HG03196 (cell line): ENCODE measurements at regions not wholly inside any gene's neighbourhood (a gene's known extent, or its start where the extent isn't known, plus 50 kb on each side); places are given as distances from the start of the nearest gene placed in this dataset.
"Not testable (repeated sequence)": the region's sequence is repeated elsewhere in the genome, so short reads cannot be mapped to it uniquely, and the experiment has no call there.

ENCODE experiments used
- ATAC-seq: cut with Tn5 transposase; IDR thresholded peaks from one replicate; pipeline ENCODE4 v1.9.1; 2021; ENCODE audit not compliant: unreplicated experiment

DNA sequence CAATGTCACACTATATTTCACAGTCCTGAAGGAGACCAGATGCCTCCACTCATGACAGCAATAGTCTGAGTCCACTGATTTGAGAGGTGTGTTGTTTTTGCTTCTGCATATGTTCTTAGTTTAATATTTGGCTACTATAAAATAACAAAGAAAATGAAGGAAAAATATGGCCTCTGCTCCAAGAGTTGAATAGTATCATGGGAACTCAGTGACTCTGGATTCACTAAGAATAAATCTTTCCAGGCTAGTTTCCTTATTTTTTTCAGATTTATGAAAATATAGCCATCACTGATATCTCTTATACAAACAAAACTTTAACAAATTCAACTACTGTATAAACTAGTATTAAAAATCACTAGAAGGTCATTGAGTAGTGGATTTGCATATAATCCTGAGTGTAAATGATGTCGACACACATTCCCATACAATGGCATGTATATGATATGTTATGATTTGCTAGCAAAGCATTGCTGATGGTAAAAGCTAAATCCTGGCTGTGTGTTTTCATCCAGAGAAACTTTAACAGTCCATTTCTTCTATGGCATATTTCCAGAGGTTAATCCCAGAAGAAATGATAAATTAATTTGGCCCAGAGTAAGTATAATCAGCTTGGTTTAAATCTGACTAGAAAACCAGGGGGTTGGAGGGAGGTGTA lies 66.0 kb upstream of the VIPR2 start:
- no peak for ATAC-seq

DNA sequence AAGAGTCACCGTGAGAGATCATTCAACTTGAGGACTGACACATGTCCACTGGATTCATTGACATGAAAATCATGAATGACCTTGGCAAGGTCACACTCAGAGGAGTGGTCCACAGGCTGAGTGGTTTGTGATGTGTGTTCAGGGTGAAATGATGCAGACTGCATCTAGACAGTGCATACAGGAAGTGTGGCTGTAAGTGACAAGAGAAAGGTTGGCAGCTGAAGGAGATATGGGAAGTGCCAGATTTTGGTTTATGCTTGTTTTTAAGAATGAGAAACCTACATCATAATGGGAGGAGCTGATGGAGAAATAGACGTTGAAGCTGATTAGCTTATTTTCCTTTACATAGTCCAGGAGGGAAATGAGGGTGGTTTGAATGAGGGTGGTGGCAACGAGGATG lies 64.8 kb upstream of the VIPR2 start:
- ATAC-seq = no peak

DNA sequence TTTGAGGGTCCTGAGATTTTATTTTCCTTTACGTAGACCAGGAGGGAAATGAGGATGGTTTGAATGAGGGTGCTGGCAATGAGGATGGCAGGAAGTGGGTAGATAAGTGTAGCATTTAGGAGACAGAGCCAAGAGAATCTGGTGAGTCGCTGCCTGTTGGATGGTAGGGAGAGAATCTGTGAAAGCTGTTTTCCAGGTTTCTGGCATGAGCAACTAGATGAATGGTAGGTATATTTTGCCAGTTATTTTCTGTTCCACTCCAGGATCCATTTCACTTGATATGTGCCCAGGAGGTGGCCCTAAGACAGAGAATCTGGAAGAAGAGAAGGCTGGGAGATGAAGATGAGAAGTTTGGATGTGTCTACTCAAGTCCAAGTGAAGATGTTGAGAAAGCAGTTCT lies 63.3 kb upstream of the VIPR2 start:
- ATAC-seq = no peak

DNA sequence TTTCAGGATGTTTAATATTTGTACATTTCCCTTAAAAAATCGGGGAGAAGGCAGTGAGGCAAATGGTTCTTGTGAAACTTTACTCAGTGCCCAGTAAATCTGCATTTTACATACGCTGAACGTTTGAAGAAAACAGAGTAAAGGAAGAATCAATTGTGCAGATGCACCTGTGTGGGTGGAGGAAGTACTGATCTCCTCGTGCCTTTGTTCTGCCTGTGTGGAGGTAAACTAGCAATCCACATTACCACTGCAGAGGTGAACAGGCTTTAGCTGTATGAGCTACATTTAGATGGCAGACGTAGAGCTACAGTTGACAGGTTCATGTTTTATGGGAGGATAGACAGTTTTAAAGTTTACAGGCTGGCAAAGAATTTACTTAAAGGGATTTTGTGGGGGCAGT lies 62.7 kb upstream of the VIPR2 start:
- ATAC-seq = no peak

DNA sequence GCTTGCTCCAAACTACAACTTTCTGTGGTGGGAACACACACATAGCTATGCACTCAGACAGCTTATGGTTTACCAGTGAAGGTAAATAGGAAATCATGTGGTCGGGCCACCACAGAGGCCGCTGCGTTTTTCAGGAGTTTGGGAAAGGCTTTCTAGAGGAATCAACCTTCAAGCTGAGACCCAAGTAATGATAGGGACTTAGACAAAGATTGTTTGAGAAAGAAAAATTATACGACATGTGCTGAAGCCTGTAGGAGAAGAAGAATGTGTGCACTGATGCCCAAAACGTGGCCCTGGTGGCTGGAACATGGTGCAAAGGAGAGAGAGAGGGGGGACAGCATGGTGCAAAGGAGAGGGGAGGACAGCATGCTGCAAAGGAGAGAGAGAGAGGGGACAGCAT lies 61.2 kb upstream of the VIPR2 start:
- no peak for ATAC-seq

DNA sequence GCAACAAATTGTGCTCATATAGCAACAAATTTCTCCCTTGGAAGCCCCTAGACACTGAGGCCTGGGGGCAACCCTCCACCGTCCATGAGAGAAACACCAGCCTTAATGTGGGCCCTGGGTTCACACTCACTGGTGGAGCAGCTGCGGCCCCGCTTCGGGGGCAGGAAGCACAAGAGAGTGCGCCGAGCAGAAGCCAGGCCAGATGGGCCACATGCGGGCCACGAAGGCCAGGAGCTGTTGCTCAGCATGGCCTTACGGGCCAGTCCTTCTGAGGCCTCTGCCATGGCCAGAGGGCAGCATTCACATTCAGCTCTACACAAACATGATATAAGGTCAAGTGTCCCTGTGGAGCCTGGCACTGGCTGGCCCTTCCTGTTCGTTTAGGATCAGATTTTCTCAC lies 60.0 kb upstream of the VIPR2 start:
- no peak for ATAC-seq

DNA sequence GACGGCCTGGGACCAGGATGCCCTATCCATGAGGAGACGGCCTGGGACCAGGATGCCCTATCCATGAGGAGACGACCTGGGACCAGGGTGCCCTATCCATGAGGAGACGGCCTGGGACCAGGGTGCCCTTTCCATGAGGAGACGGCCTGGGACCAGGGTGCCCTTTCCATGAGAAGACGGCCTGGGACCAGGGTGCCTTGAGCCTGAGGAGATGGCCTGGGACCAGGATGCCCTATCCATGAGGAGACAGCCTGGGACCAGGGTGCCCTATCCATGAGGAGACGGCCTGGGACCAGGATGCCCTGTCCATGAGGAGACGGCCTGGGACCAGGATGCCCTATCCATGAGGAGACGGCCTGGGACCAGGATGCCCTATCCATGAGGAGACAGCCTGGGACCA lies 58.6 kb upstream of the VIPR2 start:
- ATAC-seq = not testable (repeated sequence)

DNA sequence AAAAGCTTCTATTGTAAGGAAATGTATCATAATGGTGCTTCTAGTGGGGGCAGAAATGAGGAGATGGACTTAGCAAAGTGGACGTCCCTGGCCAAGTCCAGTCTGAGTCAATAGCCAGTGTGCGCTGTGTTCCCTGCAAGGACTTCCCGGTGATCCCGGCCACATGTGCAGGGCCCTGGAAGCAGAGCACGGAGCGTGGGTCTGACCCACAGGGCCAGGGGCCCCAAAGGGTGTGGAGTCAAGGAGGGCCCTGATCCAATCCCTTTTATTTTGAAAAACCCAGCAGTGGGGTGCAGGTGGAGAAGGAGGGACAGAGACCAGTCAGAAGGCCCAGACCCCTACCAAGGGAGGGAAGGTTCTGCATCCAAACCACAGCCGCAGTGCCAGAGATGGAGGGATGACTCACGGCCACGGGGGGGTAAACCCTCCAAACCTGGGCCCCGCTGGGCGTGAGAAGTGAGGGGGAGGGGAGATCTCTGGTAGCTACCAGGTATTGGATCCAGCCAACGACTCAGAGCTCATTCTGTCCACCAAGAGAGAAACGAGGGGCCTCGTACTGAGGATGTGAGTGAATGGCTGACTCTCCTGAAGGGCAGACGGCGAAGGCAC lies 57.2 kb upstream of the VIPR2 start:
- no peak for ATAC-seq

DNA sequence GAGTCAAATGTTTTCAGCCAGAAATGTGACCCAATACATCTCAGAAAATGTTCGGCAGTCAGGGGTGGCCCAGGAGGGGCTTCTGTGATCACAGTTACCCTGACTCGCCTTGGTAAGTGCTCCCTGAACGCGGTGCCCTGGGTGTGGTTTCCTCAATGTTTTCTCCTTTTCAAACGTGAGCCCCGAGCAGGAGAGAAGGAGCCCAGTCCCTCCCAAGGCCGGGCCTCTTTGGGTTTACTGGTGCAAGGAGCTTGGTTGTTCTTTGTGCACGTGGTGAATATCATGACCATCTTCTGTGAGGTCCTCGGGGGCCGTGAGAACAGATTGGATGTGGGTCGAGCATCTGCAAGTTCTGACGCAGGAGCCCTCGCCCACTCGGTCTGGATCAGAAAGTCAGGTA lies 55.8 kb upstream of the VIPR2 start:
- ATAC-seq = no peak

DNA sequence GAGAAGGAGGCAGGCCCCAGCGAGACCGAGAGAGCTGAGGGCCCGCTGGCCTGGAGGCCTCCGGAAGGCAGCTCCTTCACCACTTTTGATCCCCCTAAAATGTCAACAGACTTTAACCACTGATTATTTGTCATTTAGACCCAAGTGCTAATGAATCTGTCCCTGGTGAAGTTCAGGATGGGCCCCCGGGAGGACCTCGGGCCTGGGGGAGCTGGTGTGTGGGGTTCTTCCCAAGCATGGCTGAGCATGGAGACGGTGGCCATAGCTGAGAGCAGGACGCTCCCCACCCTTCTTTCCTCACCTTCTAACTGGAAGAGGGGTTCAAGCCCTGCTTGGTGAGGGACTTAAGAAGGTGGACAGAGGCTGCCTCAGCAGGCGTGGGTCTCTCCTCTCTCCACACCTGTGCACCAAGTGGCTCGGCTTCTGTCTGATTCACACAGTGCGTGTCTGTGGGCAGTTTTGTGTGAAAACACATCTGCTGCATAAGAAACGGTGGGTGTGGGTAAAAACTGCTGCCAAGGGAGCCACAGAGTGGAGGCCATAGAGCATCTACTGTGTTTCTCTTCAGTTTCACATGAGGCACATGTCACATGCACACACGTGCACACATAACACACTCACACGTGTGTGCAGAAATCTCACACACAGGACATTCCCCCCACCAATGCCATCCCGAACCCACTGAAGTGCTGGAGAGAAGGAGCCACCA lies 53.5 kb upstream of the VIPR2 start:
- ATAC-seq = no peak

DNA sequence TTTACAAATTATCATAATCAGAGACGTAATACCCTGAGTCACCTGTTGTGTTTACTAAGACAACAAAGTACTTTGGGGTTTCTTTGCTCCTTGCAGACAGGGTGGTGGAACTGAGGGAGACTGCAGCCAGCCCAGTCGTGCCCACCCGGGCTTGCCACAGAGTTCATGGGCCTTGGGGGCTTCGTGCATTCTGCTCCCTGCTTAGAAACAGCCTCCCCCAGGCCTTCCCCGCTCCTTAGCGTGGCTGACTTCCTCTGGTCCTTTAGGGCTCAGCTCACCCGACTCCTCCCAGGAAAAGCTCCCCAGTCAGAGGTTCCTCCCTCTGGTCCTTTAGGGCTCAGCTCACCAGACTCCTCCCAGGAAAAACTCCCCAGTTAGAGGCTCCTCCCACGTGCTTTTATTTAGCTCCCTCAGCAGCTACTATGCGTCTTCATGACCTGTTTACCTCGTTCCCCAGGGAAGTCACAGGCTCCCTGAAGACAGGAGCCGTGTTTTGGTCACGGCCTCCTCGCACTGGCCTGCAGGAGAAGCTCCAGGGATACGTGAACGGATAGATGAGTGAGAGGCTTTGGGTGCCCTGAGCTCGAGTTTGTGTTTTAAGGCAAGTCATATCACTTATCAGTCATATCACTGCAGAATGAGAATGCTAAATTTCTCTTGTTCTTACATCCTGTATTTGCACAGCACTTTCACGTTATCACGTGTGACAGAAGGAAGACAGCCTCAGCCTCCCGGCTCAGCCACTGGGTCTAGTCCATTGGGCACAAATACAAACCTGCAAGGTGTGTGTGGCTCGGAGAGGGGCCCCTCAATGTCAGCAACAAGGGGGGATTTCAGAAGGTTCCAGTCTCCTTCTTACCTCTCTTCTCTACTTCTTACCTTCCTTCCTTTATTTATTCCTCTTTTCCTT lies 52.7 kb upstream of the VIPR2 start:
- ATAC-seq = peak; percentile 52

DNA sequence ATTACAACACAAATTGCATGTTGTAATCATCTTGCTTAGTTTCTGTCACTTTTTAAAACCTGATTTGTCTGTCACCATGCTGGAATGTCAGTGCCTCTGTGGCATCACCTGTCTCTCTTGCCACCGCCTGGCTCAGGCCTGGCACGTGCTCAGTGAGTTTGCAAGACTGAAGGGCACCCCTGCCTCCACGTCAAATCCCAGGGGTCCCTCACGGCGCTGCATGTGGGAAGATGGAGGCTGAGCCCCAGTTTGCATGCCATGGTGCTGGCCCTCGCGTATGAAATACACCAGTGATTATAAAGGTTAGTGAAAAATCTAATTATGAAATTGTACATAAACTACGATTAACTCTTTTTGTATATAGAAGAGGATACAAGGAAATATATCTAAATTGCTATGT lies 51.9 kb upstream of the VIPR2 start:
- no peak for ATAC-seq

DNA sequence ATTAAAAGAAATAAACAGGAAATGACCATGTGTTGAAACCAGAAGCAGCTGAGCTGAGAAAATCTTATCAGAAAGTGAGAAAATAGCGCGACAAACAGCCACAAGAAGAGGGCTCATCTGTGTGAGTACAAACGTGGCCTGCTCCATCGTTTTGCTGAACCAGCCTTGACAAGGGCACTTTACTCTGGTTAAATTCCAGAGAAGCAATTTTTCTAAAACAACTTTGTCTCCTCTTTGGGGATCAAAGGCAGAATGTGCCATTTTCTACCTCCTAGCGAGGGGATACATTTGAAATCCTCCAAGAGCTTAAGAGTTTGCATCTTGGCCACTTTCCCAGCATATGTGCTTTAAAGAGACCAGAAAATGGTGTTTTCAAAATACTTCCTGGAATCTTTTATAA lies 51.3 kb upstream of the VIPR2 start:
- no peak for ATAC-seq
